Lower leg skin (tissue), 4 donors: ENCODE measurements at regions not wholly inside any gene's neighbourhood (a gene's known extent, or its start where the extent isn't known, plus 50 kb on each side); places are given as distances from the start of the nearest gene placed in this dataset.

Source experiments
- DNase-seq, 2 donors: peaks; one replicate each; pipeline ENCODE4 v3.0.0-alpha.2; 2019; ENCODE audit warnings: low spot score in 2 of 2
- H3K4me3 ChIP-seq: fragments of 200-600 bp; sonication (generic); 2 replicates; pipeline ENCODE4 v1.5.1; 2017; ENCODE audit warnings: mild to moderate bottlenecking, low read depth; ENCODE audit not compliant: poor library complexity, severe bottlenecking
- POLR2A ChIP-seq, 2 donors: fragments of 450-650 bp; IDR thresholded peaks; one replicate each; pipeline ENCODE4 v1.6.1; 2016 to 2017; ENCODE audit warnings: antibody characterized with exemption in 2 of 2, mild to moderate bottlenecking in 1 of 2, moderate library complexity in 1 of 2
- WGBS, 2 donors: methylation state at CpG; one replicate each; pipeline ENCODE4 v1.1.5; 2018; 5-methylcytosine and 5-hydroxymethylcytosine counted together
- intact Hi-C: fragments of 100-400 bp; cut with DNase I; formaldehyde crosslinking; loops from one replicate; pipeline ENCODE4 v1.15.0; 2023; ENCODE audit warnings: low total_unique reads
- TF ChIP-seq, protein P1 (sequence below), 3 donors: fragments of 450-650 bp; IDR thresholded peaks; one replicate each; pipeline ENCODE4 v1.5.1; 2016; ENCODE audit warnings: antibody characterized with exemption in 3 of 3, mild to moderate bottlenecking in 3 of 3, moderate library complexity in 2 of 3

DNA sequence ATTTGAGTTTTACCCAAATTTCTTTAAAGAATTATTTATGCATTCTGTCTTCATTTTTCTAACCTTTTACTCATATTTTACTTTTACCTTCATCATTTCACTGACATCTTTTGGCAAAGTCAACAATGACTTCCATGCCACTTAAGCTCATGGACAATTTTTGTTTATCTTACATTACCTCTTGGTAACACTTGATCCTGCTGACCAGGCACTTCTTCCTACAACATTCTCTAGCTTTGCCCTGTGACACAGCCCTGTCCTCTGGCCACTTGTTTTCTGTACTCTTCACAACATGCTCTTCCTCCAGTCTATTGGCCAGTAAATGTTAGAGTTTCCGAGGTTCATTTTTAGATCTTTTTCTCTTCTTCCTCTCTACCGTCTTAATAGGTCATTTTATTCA is 377.2 kb downstream of the SUCLA2 start:
- intact Hi-C loops: no loop called here
- DNase-seq: no peak
- TF ChIP-seq POLR2A (IDR thresholded peaks at IDR 0.05): no peak
- TF ChIP-seq, protein P1, sequence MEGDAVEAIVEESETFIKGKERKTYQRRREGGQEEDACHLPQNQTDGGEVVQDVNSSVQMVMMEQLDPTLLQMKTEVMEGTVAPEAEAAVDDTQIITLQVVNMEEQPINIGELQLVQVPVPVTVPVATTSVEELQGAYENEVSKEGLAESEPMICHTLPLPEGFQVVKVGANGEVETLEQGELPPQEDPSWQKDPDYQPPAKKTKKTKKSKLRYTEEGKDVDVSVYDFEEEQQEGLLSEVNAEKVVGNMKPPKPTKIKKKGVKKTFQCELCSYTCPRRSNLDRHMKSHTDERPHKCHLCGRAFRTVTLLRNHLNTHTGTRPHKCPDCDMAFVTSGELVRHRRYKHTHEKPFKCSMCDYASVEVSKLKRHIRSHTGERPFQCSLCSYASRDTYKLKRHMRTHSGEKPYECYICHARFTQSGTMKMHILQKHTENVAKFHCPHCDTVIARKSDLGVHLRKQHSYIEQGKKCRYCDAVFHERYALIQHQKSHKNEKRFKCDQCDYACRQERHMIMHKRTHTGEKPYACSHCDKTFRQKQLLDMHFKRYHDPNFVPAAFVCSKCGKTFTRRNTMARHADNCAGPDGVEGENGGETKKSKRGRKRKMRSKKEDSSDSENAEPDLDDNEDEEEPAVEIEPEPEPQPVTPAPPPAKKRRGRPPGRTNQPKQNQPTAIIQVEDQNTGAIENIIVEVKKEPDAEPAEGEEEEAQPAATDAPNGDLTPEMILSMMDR (IDR thresholded peaks at IDR 0.05): no peak
- H3K4me3 ChIP-seq: no peak overlapping the region
- 79 to 87% methylated on average over 2 of the region's 2 CpGs for WGBS, 2 donors

DNA sequence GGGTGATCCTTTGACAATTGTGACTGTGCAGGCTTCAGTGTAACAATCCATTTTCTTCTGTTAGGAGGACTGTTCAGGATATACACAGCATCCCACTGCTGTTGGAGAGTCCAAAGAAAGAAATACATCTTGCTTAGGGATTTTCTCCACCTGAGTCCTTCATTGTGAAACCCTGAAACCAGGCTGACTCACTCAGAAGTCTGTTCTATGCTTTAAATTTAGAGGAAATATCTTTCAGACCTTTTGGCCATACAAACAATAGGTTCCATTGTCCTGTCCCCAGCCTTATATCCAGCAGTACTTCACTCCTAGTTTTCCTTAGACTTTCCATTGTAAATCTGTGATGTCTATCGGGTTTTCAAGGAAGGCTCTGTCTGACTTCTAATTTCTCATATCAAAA is 379.1 kb downstream of the SUCLA2 start:
- intact Hi-C loops: no loop called here
- TF ChIP-seq POLR2A (IDR thresholded peaks at IDR 0.05): no peak
- TF ChIP-seq, protein P1 (IDR thresholded peaks at IDR 0.05): no peak
- no peak overlapping the region for H3K4me3 ChIP-seq
- 64 to 66% methylated on average over 1 of the region's 1 CpG for WGBS, 2 donors
- DNase-seq: no peak

DNA sequence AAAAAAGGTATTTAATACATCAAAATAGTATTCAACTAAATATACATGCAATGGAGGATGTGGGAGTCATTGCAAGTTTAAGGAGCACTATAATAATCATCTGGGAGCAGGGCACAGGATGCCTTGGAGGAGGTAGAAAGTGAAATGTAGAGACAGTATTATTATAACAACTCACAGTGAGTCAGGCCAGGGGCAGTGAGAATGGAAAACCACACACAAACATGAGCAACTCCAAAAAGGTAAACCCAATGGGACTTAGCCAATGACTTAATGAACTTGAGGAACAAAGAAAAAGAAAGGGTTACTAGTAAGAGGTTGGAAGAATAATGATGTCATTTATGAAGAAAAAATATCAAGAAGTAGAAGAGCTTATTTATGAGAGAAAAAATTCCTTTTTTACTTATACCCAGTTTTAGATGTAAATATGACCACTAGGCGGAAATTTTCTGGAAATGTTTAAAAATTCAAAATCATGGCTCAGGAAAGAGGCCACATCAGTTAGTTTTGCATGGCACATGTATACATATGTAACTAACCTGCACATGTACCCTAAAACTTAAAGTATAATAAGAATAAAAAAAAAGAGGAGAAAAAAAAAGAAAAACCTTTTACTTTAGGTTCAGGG is 389.3 kb downstream of the SUCLA2 start:
- H3K4me3 ChIP-seq: no peak overlapping the region
- DNase-seq: no peak
- 90 to 100% methylated on average over 1 of the region's 1 CpG for WGBS, 2 donors
- intact Hi-C loops: no loop called here
- no peak for TF ChIP-seq POLR2A (IDR thresholded peaks at IDR 0.05)

DNA sequence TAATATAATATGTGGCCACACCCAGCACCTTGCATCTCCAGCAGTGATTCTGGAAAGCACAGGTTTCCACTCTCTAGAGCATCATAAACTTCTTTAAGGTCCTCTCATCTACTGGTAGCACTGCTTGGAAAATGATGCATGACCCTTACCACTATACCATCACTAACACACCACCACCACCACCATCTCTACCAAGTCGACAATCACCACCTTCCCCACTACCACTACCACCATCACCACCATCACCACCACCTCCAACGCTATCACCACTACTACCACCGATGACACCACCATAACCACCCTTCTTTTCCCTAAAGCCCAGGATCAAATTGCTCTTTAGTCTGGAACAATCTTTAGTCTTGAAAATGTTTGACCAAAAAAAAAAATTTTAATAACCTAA is 390.4 kb downstream of the SUCLA2 start:
- WGBS, 2 donors: 88 to 91% methylated on average over 3 of the region's 3 CpGs
- intact Hi-C loops: no loop called here
- no peak overlapping the region for H3K4me3 ChIP-seq
- TF ChIP-seq POLR2A (IDR thresholded peaks at IDR 0.05): no peak
- TF ChIP-seq, protein P1 (IDR thresholded peaks at IDR 0.05): no peak
- DNase-seq: no peak

DNA sequence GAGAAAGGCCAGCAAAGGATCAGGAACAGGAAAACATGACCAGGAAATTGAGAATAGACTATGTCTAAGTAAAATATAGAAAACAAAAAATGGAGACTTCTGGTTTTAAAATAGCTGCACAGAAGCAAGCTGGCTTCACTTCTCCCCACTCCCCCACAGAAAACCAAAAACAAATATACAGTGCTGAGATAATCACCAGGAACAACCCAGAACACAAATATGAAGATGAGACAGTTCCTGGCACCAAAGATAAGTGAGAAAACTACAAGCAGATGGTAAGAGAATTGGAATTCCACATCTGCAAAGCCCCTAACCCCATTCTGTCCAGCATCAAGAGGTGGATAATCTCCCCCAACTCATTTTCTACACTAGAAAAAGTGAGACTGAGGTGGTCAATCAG is 397.7 kb downstream of the SUCLA2 start:
- TF ChIP-seq, protein P1 (IDR thresholded peaks at IDR 0.05): no peak
- no peak for TF ChIP-seq POLR2A (IDR thresholded peaks at IDR 0.05)
- no peak overlapping the region for H3K4me3 ChIP-seq
- intact Hi-C loops: no loop called here
- DNase-seq: no peak

DNA sequence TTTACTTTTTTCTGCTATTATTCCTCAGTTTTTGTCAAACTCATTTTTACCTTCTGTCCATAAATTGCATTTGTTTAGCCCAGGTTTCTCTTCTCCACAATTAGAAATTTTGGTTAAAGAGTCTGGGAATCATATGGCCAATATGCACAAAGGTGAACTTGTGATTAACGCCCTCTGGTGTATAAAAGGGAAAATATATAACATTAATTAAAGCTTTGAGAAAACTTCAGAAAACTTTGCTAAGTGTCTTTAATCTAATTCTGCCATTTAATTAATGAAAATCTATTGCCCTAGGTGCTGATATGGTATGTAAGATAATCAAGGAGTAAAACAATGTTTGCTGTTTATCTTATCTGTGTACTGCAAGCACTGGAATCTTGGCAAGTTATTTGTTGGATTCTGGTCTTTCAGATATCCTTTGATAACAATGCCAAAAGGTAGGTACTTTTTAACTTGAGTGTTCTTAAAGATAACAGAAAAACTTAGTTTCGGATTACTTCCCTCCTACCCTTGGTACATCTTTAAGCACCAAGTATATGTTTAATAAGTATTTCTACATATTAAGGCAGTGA is 402.6 kb downstream of the SUCLA2 start:
- no peak for TF ChIP-seq POLR2A (IDR thresholded peaks at IDR 0.05)
- TF ChIP-seq, protein P1 (IDR thresholded peaks at IDR 0.05): no peak
- no peak overlapping the region for H3K4me3 ChIP-seq
- intact Hi-C loops: loop anchor here (5.0 kb wide), 1 partner anchor 1724 kb away; no protein-coding TSS in a partner anchor
- 48 to 52% methylated on average over 2 of the region's 2 CpGs for WGBS, 2 donors
- DNase-seq: no peak
